GM12892 (cell line): ENCODE measurements at regions not wholly inside any gene's neighbourhood (a gene's known extent, or its start where the extent isn't known, plus 50 kb on each side); places are given as distances from the start of the nearest gene placed in this dataset.

Source experiments
- POLR2A ChIP-seq: IDR thresholded peaks from 2 replicates; pipeline ENCODE4 v1.6.1; 2011; ENCODE audit warnings: low read depth, low read length, control low read depth
- POLR2AphosphoS5 ChIP-seq: IDR thresholded peaks from 2 replicates; pipeline ENCODE4 v1.6.1; 2011; ENCODE audit warnings: low read depth, low read length, control low read depth
- TAF1 ChIP-seq: IDR thresholded peaks from 2 replicates; pipeline ENCODE4 v1.6.1; 2011; ENCODE audit warnings: low read depth, mild to moderate bottlenecking, control low read depth, low read length, borderline replicate concordance

- TF ChIP-seq POLR2A (no peak), POLR2AphosphoS5 (no peak), TAF1 (no peak)
Measured at GRCh38 chr16:79449067-79449769, 151.3 kb downstream of the MAF start.
